ENCODE measurements at regions not wholly inside any gene's neighbourhood (a gene's known extent, or its start where the extent isn't known, plus 50 kb on each side); places are given as distances from the start of the nearest gene placed in this dataset.
"Not testable (repeated sequence)": the region's sequence is repeated elsewhere in the genome, so short reads cannot be mapped to it uniquely, and the experiment has no call there.

- H3K4me3 ChIP-seq (replicated peaks; ENCODE audit: low read depth, low read length) = no peak overlapping the region
- no peak for DNase-seq (ENCODE audit: low read depth)
- TF ChIP-seq, protein P1, sequence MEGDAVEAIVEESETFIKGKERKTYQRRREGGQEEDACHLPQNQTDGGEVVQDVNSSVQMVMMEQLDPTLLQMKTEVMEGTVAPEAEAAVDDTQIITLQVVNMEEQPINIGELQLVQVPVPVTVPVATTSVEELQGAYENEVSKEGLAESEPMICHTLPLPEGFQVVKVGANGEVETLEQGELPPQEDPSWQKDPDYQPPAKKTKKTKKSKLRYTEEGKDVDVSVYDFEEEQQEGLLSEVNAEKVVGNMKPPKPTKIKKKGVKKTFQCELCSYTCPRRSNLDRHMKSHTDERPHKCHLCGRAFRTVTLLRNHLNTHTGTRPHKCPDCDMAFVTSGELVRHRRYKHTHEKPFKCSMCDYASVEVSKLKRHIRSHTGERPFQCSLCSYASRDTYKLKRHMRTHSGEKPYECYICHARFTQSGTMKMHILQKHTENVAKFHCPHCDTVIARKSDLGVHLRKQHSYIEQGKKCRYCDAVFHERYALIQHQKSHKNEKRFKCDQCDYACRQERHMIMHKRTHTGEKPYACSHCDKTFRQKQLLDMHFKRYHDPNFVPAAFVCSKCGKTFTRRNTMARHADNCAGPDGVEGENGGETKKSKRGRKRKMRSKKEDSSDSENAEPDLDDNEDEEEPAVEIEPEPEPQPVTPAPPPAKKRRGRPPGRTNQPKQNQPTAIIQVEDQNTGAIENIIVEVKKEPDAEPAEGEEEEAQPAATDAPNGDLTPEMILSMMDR (IDR thresholded peaks at IDR 0.05; ENCODE audit: low read length, missing control alignments) = no peak
Observed at GRCh38 chr1:181314959-181315358, 168.4 kb upstream of the CACNA1E start.

GRCh38 chr1:181317261-181317930 lies 165.9 kb upstream of the CACNA1E start:
- TF ChIP-seq, protein P1 (IDR thresholded peaks at IDR 0.05; ENCODE audit: low read length, missing control alignments) = no peak
- no peak for DNase-seq (ENCODE audit: low read depth)

GRCh38 chr1:181318022-181318857 lies 165.1 kb upstream of the CACNA1E start:
- DNase-seq (ENCODE audit: low read depth) = no peak
- TF ChIP-seq, protein P1 (IDR thresholded peaks at IDR 0.05; ENCODE audit: low read length, missing control alignments) = no peak
- H3K4me3 ChIP-seq (replicated peaks; ENCODE audit: low read depth, low read length) = no peak overlapping the region

More at GRCh38 chr1:181317261-181317930, 165.9 kb upstream of the CACNA1E start:
- no peak overlapping the region for H3K4me3 ChIP-seq (replicated peaks; ENCODE audit: low read depth, low read length)

DNA sequence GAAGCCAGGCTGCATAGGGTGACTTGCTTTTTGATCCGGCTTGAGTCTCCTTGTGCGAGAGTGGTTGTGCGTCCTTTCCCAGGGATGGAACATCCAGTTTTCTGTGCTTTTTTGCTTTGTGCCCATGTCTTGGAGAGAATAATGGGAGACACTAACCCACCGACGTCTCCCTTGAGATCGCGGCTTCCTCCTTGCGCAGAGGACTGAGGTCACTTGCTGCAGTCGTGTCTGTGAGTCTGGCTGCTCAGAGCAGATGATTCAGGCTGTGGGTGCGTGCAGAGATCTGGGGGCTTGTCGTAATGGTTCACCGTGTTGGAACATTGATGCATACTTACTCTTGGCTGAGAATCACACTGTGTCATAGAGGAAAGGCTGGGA lies 164.5 kb upstream of the CACNA1E start:
- DNase-seq (ENCODE audit: low read depth) = no peak
- no peak overlapping the region for H3K4me3 ChIP-seq (replicated peaks; ENCODE audit: low read depth, low read length)
- TF ChIP-seq, protein P1 (IDR thresholded peaks at IDR 0.05; ENCODE audit: low read length, missing control alignments) = no peak

DNA sequence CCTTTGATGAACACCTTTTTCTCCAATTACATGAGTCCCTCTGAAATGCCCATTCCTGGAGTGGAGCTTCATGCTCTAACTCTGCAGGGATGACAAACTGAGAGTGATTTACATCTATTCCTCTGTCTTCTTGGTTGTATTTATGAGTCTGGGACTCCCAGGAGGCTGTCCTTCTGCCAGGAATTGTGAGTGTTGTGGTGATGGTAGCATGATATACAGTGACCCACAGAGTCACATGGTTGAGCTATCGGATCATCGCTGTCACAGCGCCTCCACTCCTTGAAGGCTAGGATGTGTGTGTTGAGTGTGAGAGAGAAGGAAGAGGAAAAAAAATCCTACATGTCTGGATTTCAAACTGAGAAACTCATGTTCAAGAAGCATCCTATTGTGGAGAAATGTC lies 163.4 kb upstream of the CACNA1E start:
- DNase-seq (ENCODE audit: low read depth) = no peak
- TF ChIP-seq, protein P1 (IDR thresholded peaks at IDR 0.05; ENCODE audit: low read length, missing control alignments) = no peak

DNA sequence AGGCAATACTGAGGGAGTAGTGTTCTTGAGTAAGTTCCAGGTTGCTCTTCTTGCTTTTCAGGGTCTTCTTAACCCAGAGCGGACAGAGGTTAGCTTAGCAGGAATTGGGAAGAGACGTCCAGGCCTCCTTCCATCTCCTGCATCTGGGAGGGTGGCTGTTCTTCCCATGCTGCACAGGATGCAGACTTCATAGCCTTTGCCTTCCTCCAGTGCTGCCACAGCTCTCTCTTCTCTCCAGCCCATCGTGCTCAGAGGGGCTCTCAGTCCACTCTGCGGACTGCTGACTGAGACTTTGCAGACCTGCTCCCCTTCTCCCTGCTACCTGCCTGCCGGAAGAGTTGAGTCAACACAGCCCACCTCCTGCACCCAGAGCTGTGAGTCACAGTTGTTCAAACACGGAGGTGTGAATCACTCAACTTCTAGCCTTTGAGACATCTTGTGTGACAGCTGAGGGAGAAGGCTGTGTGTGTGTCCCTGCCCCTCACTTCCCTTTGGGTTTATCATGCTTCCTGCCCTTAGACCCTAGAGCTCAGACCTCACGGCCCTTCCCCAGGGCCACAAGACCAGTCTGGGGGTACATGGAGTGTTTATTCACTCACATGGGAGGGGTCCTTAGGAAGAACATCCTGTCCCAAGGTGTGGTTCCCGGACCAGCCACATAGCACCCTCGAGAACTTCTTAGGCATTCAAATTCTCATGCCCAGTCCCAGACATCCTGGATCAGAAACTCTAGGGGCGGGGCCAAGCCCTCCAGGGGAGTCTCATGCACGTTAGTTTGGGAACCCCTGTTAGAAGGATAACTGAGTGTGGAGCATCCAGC lies 158.3 kb upstream of the CACNA1E start:
- TF ChIP-seq, protein P1 (IDR thresholded peaks at IDR 0.05; ENCODE audit: low read length, missing control alignments) = no peak
- H3K4me3 ChIP-seq (replicated peaks; ENCODE audit: low read depth, low read length) = no peak overlapping the region
- DNase-seq (ENCODE audit: low read depth) = no peak

More for the DNA sequence above, 163.4 kb upstream of the CACNA1E start:
- H3K4me3 ChIP-seq (replicated peaks; ENCODE audit: low read depth, low read length) = no peak overlapping the region

GRCh38 chr1:181325765-181326164 lies 157.6 kb upstream of the CACNA1E start:
- DNase-seq (ENCODE audit: low read depth); H3K4me3 ChIP-seq (replicated peaks; ENCODE audit: low read depth, low read length): not testable (repeated sequence)
